GM12878 (cell line): ENCODE measurements at regions not wholly inside any gene's neighbourhood (a gene's known extent, or its start where the extent isn't known, plus 50 kb on each side); places are given as distances from the start of the nearest gene placed in this dataset.

Experiments
- ATAC-seq: fragments of 200-7000 bp; cut with Tn5 transposase; 3 replicates; pipeline ENCODE4 v1.9.1; 2020; ENCODE audit warnings: mild to moderate bottlenecking, moderate library complexity
- BruUV-seq: library from RNA; stranded (reverse); fragments of 400-500 nt; replicated peaks from 2 replicates; lab custom pipeline; 2021; lab: Mats Ljungman, UMichigan
- CTCF ChIA-PET: fragments of 300-600 bp; sonication (Branson Sonifier 250); formaldehyde crosslinking; extraction: SDS; loops from one replicate; lab custom pipeline; 2021; ENCODE audit warnings: inconsistent platforms; lab: Yijun Ruan, JAX
- POLR2A ChIA-PET: fragments of 350-600 bp; formaldehyde crosslinking; extraction: SDS; loops from one replicate; lab custom pipeline; 2021; ENCODE audit warnings: inconsistent platforms; lab: Charles Lee
- RAD21 ChIA-PET: fragments of 300-600 bp; sonication (Branson Sonifier 250); formaldehyde crosslinking; loops from one replicate; lab custom pipeline; 2023; ENCODE audit warnings: antibody characterized with exemption; ENCODE audit not compliant: unreplicated experiment; lab: Charles Lee
- SMC1A ChIA-PET: fragments of 300-600 bp; sonication (Branson Sonifier 250); formaldehyde crosslinking; loops from one replicate; lab custom pipeline; 2023; ENCODE audit not compliant: unreplicated experiment, uncharacterized antibody; lab: Charles Lee
- DNase-seq: peaks from one replicate; pipeline ENCODE4 v3.0.0-alpha.2; 2011; ENCODE audit warnings: low read depth, low spot score
- FAIRE-seq: peaks from 3 replicates; lab custom pipeline; 2011; peaks lifted over from hg19 to GRCh38; lab: Jason Lieb, UNC
- H2AFZ ChIP-seq: 2 replicates; pipeline ENCODE4 v1.6.0; 2011; ENCODE audit warnings: low read depth, low read length, control low read depth; ENCODE audit not compliant: control insufficient read depth
- H3K27ac ChIP-seq: 2 replicates; pipeline ENCODE4 v1.5.1; 2011; ENCODE audit warnings: control low read depth; ENCODE audit not compliant: control insufficient read depth, insufficient read depth
- H3K27me3 ChIP-seq, 2 experiments: replicated peaks in 1 of 2; 2 replicates each; pipeline versions ENCODE4 v1.6.0 to v1.6.1; 2011; ENCODE audit warnings: low read length in 1 of 2; ENCODE audit not compliant: control insufficient read depth in 2 of 2, insufficient read depth in 2 of 2
- H3K36me3 ChIP-seq, 2 experiments: 2 replicates each; pipeline ENCODE4 v1.5.1; 2011; ENCODE audit warnings: low read length in 1 of 2; ENCODE audit not compliant: control insufficient read depth in 2 of 2, insufficient read depth in 2 of 2
- H3K4me1 ChIP-seq: 2 replicates; pipeline ENCODE4 v1.6.1; 2011; ENCODE audit warnings: mild to moderate bottlenecking, low read length, moderate library complexity, mixed read lengths; ENCODE audit not compliant: control insufficient read depth, insufficient read depth
- H3K4me2 ChIP-seq: 2 replicates; pipeline ENCODE4 v1.6.0; 2011; ENCODE audit warnings: control low read depth; ENCODE audit not compliant: control insufficient read depth, insufficient read depth
- H3K4me3 ChIP-seq: fragments of 200-600 bp; sonication (generic); 2 replicates; pipeline ENCODE4 v1.5.1; 2016
- H3K79me2 ChIP-seq: 2 replicates; pipeline ENCODE4 v1.6.0; 2011; ENCODE audit warnings: low read length; ENCODE audit not compliant: control insufficient read depth, insufficient read depth
- H3K9ac ChIP-seq: 2 replicates; pipeline ENCODE4 v1.8.0; 2011; ENCODE audit warnings: low read length, control low read depth, mixed read lengths; ENCODE audit not compliant: control insufficient read depth, insufficient read depth
- H3K9me3 ChIP-seq: replicated peaks from 3 replicates; pipeline ENCODE4 v1.5.1; 2011; ENCODE audit warnings: mild to moderate bottlenecking, low read length; ENCODE audit not compliant: control insufficient read depth, insufficient read depth
- H4K20me1 ChIP-seq: 2 replicates; pipeline ENCODE4 v1.6.0; 2011; ENCODE audit not compliant: control insufficient read depth, insufficient read depth
- CREB1 ChIP-seq: IDR thresholded peaks from 2 replicates; pipeline ENCODE4 v1.6.1; 2012; ENCODE audit warnings: low read depth, mild to moderate bottlenecking, inconsistent platforms
- FOS ChIP-seq: IDR thresholded peaks from 3 replicates; pipeline ENCODE4 v1.6.1; 2011; ENCODE audit warnings: borderline replicate concordance; ENCODE audit not compliant: insufficient read length; ENCODE audit errors: extremely low read depth
- FOXM1 ChIP-seq: IDR thresholded peaks from 2 replicates; pipeline ENCODE4 v1.6.1; 2012; ENCODE audit warnings: low read depth, mild to moderate bottlenecking, inconsistent platforms, low read length, moderate library complexity
- MEF2A ChIP-seq: IDR thresholded peaks from 2 replicates; pipeline ENCODE4 v1.6.1; 2011; ENCODE audit warnings: low read depth, mild to moderate bottlenecking, low read length, moderate library complexity; ENCODE audit not compliant: insufficient read depth
- MTA2 ChIP-seq: fragments of 450-650 bp; IDR thresholded peaks from 2 replicates; pipeline ENCODE4 v1.6.1; 2016; ENCODE audit warnings: low read depth, mild to moderate bottlenecking, moderate library complexity
- SREBF2 ChIP-seq: IDR thresholded peaks from 2 replicates; pipeline ENCODE4 v1.6.1; 2012; ENCODE audit warnings: mild to moderate bottlenecking, low read length
- TAF1 ChIP-seq: IDR thresholded peaks from 2 replicates; pipeline ENCODE4 v1.6.1; 2011; ENCODE audit warnings: mild to moderate bottlenecking, low read depth, low read length, borderline replicate concordance
- TBL1XR1 ChIP-seq: IDR thresholded peaks from 2 replicates; pipeline ENCODE4 v1.6.1; 2012; ENCODE audit warnings: low read depth, low read length, improper control_type of control experiment
- WGBS: methylation state at CpG from one replicate; pipeline ENCODE4 v1.1.6; 2016; ENCODE audit warnings: low lambda C conversion rate; ENCODE audit not compliant: insufficient replicate concordance, insufficient coverage; ENCODE audit errors: missing lambda C conversion rate; 5-methylcytosine and 5-hydroxymethylcytosine counted together
- in situ Hi-C: fragments of 300-500 bp; cut with MboI; formaldehyde crosslinking; loops from 9 replicates; pipeline ENCODE4 v1.14.3; 2018; ENCODE audit warnings: mixed read lengths
- intact Hi-C: fragments of 100-400 bp; cut with micrococcal nuclease; formaldehyde crosslinking; loops from one replicate; pipeline ENCODE4 v1.14.2; 2022; ENCODE audit not compliant: unreplicated experiment
- TF ChIP-seq, protein P1 (sequence below): IDR thresholded peaks from 2 replicates; pipeline ENCODE4 v1.6.1; 2012; ENCODE audit warnings: low read length, inconsistent platforms
- TF ChIP-seq, protein P2 (sequence below): IDR thresholded peaks from 2 replicates; pipeline ENCODE4 v1.6.1; 2011; ENCODE audit warnings: low read depth, mild to moderate bottlenecking, low read length, moderate library complexity, borderline replicate concordance; ENCODE audit errors: extremely low read depth
- TF ChIP-seq, protein P3 (sequence below): fragments of 450-650 bp; IDR thresholded peaks from 2 replicates; pipeline ENCODE4 v1.6.1; 2017; ENCODE audit warnings: mild to moderate bottlenecking, moderate library complexity

DNA sequence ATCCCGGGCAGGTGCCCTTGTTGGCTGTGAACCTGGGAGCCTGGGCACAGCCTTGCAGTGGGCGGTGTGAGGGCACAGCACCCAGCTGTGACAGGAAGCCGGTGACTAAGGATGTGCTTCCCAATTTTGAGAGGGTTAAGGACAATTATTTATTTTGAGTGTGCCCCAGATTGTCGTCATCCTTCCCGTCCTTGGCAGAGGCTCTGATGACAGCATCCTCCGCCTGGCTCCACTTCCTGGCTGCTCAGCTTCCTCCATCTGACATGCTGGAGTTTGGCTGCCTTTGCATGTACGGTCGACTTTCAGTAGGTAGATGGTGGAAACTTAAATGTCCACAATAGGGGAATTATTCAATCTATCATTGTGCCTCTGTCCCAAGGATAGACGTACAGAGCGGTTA, 282.4 kb upstream of the EEF2KMT start:
- Histone ChIP-seq H3K4me1 (no peaks in the 10 kb centered on the region), H3K79me2 (no peaks in the 10 kb centered on the region), H2AFZ (no peak overlapping the region), H3K4me2 (no peak overlapping the region), H3K9ac (no peak overlapping the region), H3K36me3 (no peaks in the 10 kb centered on the region), H4K20me1 (no peaks in the 10 kb centered on the region), H3K27ac (no peak overlapping the region), H3K27me3 (no peaks in the 10 kb centered on the region), H3K9me3 (no peaks in the 10 kb centered on the region), H3K4me3 (no peak overlapping the region)
- no peak for DNase-seq
- no peak for FAIRE-seq
- ChIA-PET SMC1A (no interaction called here), CTCF (no interaction called here), RAD21 (no interaction called here), POLR2A (no interaction called here)
- BruUV-seq, result no TSS peak
- TF ChIP-seq, protein P1, sequence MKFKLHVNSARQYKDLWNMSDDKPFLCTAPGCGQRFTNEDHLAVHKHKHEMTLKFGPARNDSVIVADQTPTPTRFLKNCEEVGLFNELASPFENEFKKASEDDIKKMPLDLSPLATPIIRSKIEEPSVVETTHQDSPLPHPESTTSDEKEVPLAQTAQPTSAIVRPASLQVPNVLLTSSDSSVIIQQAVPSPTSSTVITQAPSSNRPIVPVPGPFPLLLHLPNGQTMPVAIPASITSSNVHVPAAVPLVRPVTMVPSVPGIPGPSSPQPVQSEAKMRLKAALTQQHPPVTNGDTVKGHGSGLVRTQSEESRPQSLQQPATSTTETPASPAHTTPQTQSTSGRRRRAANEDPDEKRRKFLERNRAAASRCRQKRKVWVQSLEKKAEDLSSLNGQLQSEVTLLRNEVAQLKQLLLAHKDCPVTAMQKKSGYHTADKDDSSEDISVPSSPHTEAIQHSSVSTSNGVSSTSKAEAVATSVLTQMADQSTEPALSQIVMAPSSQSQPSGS, result no peak
- no peak for TF ChIP-seq SREBF2
- TF ChIP-seq, protein P2, sequence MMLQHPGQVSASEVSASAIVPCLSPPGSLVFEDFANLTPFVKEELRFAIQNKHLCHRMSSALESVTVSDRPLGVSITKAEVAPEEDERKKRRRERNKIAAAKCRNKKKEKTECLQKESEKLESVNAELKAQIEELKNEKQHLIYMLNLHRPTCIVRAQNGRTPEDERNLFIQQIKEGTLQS, result no peak
- TF ChIP-seq TAF1, result no peak
- no peak for TF ChIP-seq TBL1XR1
- no peak for TF ChIP-seq CREB1
- no peak for TF ChIP-seq FOS
- no peak for TF ChIP-seq FOXM1
- TF ChIP-seq MEF2A, result no peak
- TF ChIP-seq, protein P3, sequence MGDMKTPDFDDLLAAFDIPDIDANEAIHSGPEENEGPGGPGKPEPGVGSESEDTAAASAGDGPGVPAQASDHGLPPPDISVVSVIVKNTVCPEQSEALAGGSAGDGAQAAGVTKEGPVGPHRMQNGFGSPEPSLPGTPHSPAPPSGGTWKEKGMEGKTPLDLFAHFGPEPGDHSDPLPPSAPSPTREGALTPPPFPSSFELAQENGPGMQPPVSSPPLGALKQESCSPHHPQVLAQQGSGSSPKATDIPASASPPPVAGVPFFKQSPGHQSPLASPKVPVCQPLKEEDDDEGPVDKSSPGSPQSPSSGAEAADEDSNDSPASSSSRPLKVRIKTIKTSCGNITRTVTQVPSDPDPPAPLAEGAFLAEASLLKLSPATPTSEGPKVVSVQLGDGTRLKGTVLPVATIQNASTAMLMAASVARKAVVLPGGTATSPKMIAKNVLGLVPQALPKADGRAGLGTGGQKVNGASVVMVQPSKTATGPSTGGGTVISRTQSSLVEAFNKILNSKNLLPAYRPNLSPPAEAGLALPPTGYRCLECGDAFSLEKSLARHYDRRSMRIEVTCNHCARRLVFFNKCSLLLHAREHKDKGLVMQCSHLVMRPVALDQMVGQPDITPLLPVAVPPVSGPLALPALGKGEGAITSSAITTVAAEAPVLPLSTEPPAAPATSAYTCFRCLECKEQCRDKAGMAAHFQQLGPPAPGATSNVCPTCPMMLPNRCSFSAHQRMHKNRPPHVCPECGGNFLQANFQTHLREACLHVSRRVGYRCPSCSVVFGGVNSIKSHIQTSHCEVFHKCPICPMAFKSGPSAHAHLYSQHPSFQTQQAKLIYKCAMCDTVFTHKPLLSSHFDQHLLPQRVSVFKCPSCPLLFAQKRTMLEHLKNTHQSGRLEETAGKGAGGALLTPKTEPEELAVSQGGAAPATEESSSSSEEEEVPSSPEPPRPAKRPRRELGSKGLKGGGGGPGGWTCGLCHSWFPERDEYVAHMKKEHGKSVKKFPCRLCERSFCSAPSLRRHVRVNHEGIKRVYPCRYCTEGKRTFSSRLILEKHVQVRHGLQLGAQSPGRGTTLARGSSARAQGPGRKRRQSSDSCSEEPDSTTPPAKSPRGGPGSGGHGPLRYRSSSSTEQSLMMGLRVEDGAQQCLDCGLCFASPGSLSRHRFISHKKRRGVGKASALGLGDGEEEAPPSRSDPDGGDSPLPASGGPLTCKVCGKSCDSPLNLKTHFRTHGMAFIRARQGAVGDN, result no peak
- no peak for TF ChIP-seq MTA2
- in situ Hi-C loops (no loop called here), intact Hi-C loops (no loop called here)
- ATAC-seq, result no peak
- 28% methylated on average over 10 of the region's 10 CpGs for WGBS
